ENCODE measurements at regions not wholly inside any gene's neighbourhood (a gene's known extent, or its start where the extent isn't known, plus 50 kb on each side); places are given as distances from the start of the nearest gene placed in this dataset.
"Not testable (repeated sequence)": the region's sequence is repeated elsewhere in the genome, so short reads cannot be mapped to it uniquely, and the experiment has no call there.

- CTCF ChIA-PET; H3K4me1 ChIP-seq; H3K4me1 Mint-ChIP-seq (ENCODE audit: low read depth, unreplicated experiment); H3K4me3 ChIP-seq (ENCODE audit: low read depth, low read length); H3K9me3 ChIP-seq; H3K4me3 Mint-ChIP-seq (ENCODE audit: unreplicated experiment); H3K36me3 Mint-ChIP-seq (ENCODE audit: insufficient read depth, unreplicated experiment); intact Hi-C loops (cut with micrococcal nuclease; ENCODE audit: unreplicated experiment); H3K9me3 Mint-ChIP-seq (ENCODE audit: unreplicated experiment); H3K27ac Mint-ChIP-seq (ENCODE audit: unreplicated experiment); BruUV-seq (replicated peaks); H3K36me3 ChIP-seq (ENCODE audit: control insufficient read depth, insufficient read depth, low read length); POLR2A ChIA-PET; H3K27me3 ChIP-seq (replicated peaks; ENCODE audit: control insufficient read depth, insufficient read depth, low read length); H3K27me3 Mint-ChIP-seq (ENCODE audit: insufficient read depth, unreplicated experiment): not testable (repeated sequence)
- DNase-seq = peak; percentile 71 to 87
These were observed 231.6 kb downstream of the SHCBP1 start for GRCh38 chr16:46389561-46390041.

DNA sequence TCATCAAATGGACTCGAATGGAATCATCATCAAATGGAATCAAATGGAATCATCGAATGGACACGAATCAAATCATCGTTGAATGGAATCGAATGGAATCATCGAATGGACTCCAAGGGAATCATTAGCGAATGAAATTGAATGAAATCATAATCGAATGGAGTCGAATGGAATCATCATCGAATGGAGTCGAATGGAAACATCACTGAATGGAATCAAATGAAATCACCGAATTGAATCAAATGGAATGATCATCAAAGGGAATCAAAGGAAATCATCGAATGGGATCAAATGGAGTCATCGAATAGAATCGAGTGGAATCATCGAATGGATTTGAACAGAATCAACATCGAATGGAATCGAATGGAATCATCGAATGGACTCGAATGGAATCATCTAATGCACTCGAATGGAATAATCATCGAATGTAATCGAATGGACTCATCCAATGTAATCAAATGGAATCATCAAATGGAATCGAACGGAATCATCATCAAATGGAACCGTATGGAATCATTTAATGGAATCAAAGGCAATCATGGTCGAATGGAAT, 232.2 kb downstream of the SHCBP1 start:
- H3K36me3 Mint-ChIP-seq (ENCODE audit: insufficient read depth, unreplicated experiment); intact Hi-C loops (cut with micrococcal nuclease; ENCODE audit: unreplicated experiment); POLR2A ChIA-PET; H3K27me3 Mint-ChIP-seq (ENCODE audit: insufficient read depth, unreplicated experiment); CTCF ChIA-PET; H3K9me3 Mint-ChIP-seq (ENCODE audit: unreplicated experiment); H3K27me3 ChIP-seq (replicated peaks; ENCODE audit: control insufficient read depth, insufficient read depth, low read length); H3K9me3 ChIP-seq; H3K36me3 ChIP-seq (ENCODE audit: control insufficient read depth, insufficient read depth, low read length); H3K27ac Mint-ChIP-seq (ENCODE audit: unreplicated experiment); H3K4me1 Mint-ChIP-seq (ENCODE audit: low read depth, unreplicated experiment); H3K4me3 Mint-ChIP-seq (ENCODE audit: unreplicated experiment); BruUV-seq (replicated peaks); DNase-seq; H3K4me1 ChIP-seq; H3K4me3 ChIP-seq (ENCODE audit: low read depth, low read length): not testable (repeated sequence)

DNA sequence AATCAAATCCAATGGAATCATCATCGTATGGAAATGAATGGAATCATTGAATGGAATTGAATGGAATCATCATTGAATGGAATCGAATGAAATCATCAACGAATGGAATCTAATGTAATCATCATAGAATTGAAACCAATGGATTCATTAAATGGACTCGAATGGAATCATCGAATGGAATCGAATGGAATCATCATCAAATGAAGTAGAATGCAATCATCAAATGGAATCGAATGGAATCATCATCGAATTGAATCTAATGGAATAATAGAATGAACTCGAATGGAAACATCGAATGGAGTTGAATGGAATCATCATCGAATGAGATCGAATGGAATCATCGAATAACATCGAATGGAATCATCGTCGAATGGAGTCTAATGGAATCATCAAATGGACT, 232.8 kb downstream of the SHCBP1 start:
- H3K9me3 Mint-ChIP-seq (ENCODE audit: unreplicated experiment); CTCF ChIA-PET; intact Hi-C loops (cut with micrococcal nuclease; ENCODE audit: unreplicated experiment); POLR2A ChIA-PET; H3K4me1 Mint-ChIP-seq (ENCODE audit: low read depth, unreplicated experiment); H3K4me1 ChIP-seq; H3K36me3 Mint-ChIP-seq (ENCODE audit: insufficient read depth, unreplicated experiment); H3K27ac Mint-ChIP-seq (ENCODE audit: unreplicated experiment); H3K4me3 Mint-ChIP-seq (ENCODE audit: unreplicated experiment); H3K9me3 ChIP-seq; H3K27me3 Mint-ChIP-seq (ENCODE audit: insufficient read depth, unreplicated experiment); H3K4me3 ChIP-seq (ENCODE audit: low read depth, low read length); H3K36me3 ChIP-seq (ENCODE audit: control insufficient read depth, insufficient read depth, low read length); BruUV-seq (replicated peaks); H3K27me3 ChIP-seq (replicated peaks; ENCODE audit: control insufficient read depth, insufficient read depth, low read length): not testable (repeated sequence)
- peak in 1 of 2 experiments; percentile 18 for DNase-seq

GRCh38 chr16:46387720-46388119, 233.5 kb downstream of the SHCBP1 start:
- peak; percentile 37 to 85 for DNase-seq
- H3K27me3 Mint-ChIP-seq (ENCODE audit: insufficient read depth, unreplicated experiment); H3K27ac Mint-ChIP-seq (ENCODE audit: unreplicated experiment); H3K4me3 ChIP-seq (ENCODE audit: low read depth, low read length); H3K9me3 ChIP-seq; H3K9me3 Mint-ChIP-seq (ENCODE audit: unreplicated experiment); BruUV-seq (replicated peaks); intact Hi-C loops (cut with micrococcal nuclease; ENCODE audit: unreplicated experiment); H3K4me1 Mint-ChIP-seq (ENCODE audit: low read depth, unreplicated experiment); H3K36me3 ChIP-seq (ENCODE audit: control insufficient read depth, insufficient read depth, low read length); POLR2A ChIA-PET; H3K4me1 ChIP-seq; H3K36me3 Mint-ChIP-seq (ENCODE audit: insufficient read depth, unreplicated experiment); H3K4me3 Mint-ChIP-seq (ENCODE audit: unreplicated experiment); H3K27me3 ChIP-seq (replicated peaks; ENCODE audit: control insufficient read depth, insufficient read depth, low read length); CTCF ChIA-PET: not testable (repeated sequence)

DNA sequence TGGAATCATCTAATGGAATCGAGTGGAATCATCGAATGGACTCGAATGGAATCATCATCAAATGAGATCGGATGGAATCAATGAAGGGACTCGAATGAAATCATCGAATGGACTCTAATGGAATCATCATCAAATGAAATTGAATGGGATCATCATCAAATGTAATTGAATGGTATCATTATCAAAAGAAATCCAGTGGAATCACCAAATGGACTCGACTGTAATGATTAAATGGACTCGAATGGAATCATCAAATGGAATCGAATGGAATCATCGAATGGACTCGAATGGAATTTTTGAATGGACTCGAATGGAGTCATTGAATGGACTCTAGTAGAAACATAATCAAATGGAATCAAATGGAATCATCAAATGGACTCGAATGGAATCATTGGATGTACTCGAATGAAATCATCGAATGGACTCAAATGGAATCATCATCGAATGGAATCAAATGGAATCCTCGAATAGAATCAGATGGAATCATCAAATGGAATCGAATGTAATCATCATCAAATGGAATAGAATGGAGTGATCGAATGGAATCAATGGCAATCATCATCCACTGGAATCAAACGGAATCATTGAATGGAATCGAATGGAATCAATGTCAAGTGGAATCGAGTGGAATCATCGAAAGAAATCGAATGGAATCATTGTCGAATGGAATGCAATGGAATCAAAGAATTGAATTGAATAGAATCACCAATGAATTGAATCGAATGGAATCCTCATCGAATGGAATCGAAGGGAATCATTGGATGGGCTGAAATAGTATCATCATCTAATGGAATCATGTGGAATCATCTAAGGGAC, 234.2 kb downstream of the SHCBP1 start:
- H3K27ac Mint-ChIP-seq (ENCODE audit: unreplicated experiment); H3K36me3 Mint-ChIP-seq (ENCODE audit: insufficient read depth, unreplicated experiment); H3K36me3 ChIP-seq (ENCODE audit: control insufficient read depth, insufficient read depth, low read length); H3K4me3 Mint-ChIP-seq (ENCODE audit: unreplicated experiment); H3K27me3 ChIP-seq (replicated peaks; ENCODE audit: control insufficient read depth, insufficient read depth, low read length); BruUV-seq (replicated peaks); intact Hi-C loops (cut with micrococcal nuclease; ENCODE audit: unreplicated experiment); H3K27me3 Mint-ChIP-seq (ENCODE audit: insufficient read depth, unreplicated experiment); CTCF ChIA-PET; H3K4me1 ChIP-seq; H3K9me3 Mint-ChIP-seq (ENCODE audit: unreplicated experiment); POLR2A ChIA-PET; H3K4me1 Mint-ChIP-seq (ENCODE audit: low read depth, unreplicated experiment); H3K9me3 ChIP-seq; H3K4me3 ChIP-seq (ENCODE audit: low read depth, low read length): not testable (repeated sequence)
- DNase-seq = peak in 1 of 2 experiments; percentile 73

DNA sequence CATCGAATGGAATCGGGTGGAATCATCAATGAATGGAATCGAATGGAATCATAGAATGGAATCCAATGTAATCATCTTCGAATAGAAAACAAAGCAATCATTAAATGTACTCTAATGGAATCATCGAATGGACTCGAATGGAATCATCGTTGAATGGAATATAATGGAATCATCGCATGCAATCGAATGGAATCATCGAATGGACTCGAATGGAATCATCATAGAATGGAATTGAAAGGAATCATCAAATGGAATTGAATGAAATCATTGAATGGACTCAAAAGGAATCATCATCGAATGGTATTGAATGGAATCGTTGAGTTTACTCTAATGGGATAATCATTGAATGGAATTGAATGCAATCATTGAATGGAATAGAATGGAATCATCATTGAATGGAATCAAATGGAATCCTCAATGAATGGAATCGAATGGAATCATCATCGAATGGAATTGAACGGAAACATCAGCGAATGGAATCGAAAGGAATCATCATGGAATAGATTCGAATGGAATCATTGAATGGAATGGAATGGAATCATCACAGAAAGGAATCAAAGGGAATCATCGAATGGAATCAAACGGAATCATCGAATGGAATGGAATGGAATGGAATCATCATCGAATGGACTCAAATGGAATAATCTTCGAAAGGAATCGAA, 234.9 kb downstream of the SHCBP1 start:
- H3K4me3 Mint-ChIP-seq (ENCODE audit: unreplicated experiment); H3K27ac Mint-ChIP-seq (ENCODE audit: unreplicated experiment); H3K4me1 ChIP-seq; H3K4me1 Mint-ChIP-seq (ENCODE audit: low read depth, unreplicated experiment); POLR2A ChIA-PET; CTCF ChIA-PET; intact Hi-C loops (cut with micrococcal nuclease; ENCODE audit: unreplicated experiment); H3K36me3 ChIP-seq (ENCODE audit: control insufficient read depth, insufficient read depth, low read length); H3K9me3 ChIP-seq; H3K27me3 ChIP-seq (replicated peaks; ENCODE audit: control insufficient read depth, insufficient read depth, low read length); H3K27me3 Mint-ChIP-seq (ENCODE audit: insufficient read depth, unreplicated experiment); H3K9me3 Mint-ChIP-seq (ENCODE audit: unreplicated experiment); BruUV-seq (replicated peaks); H3K36me3 Mint-ChIP-seq (ENCODE audit: insufficient read depth, unreplicated experiment); H3K4me3 ChIP-seq (ENCODE audit: low read depth, low read length): not testable (repeated sequence)
- DNase-seq = peak in 1 of 2 experiments; percentile 31
